OCI-LY7 (cell line): ENCODE measurements at regions not wholly inside any gene's neighbourhood (a gene's known extent, or its start where the extent isn't known, plus 50 kb on each side); places are given as distances from the start of the nearest gene placed in this dataset.
"Not testable (repeated sequence)": the region's sequence is repeated elsewhere in the genome, so short reads cannot be mapped to it uniquely, and the experiment has no call there.

ENCODE experiments used
- EZH2phosphoT487 ChIP-seq: fragments of 200-600 bp; sonication (generic); IDR thresholded peaks from 2 replicates; pipeline ENCODE4 v1.6.1; 2018; ENCODE audit warnings: low read depth, borderline replicate concordance, mild to moderate bottlenecking, mixed run types, antibody characterized with exemption, low read length, moderate library complexity, mixed read lengths
- TF ChIP-seq, protein P1 (sequence below): fragments of 200-600 bp; sonication (generic); conservative IDR thresholded peaks from 2 replicates; pipeline ENCODE4 v1.5.1; 2014; ENCODE audit warnings: mild to moderate bottlenecking, antibody characterized with exemption, low read length, moderate library complexity, mixed read lengths

- TF ChIP-seq, protein P1, sequence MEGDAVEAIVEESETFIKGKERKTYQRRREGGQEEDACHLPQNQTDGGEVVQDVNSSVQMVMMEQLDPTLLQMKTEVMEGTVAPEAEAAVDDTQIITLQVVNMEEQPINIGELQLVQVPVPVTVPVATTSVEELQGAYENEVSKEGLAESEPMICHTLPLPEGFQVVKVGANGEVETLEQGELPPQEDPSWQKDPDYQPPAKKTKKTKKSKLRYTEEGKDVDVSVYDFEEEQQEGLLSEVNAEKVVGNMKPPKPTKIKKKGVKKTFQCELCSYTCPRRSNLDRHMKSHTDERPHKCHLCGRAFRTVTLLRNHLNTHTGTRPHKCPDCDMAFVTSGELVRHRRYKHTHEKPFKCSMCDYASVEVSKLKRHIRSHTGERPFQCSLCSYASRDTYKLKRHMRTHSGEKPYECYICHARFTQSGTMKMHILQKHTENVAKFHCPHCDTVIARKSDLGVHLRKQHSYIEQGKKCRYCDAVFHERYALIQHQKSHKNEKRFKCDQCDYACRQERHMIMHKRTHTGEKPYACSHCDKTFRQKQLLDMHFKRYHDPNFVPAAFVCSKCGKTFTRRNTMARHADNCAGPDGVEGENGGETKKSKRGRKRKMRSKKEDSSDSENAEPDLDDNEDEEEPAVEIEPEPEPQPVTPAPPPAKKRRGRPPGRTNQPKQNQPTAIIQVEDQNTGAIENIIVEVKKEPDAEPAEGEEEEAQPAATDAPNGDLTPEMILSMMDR: not testable (repeated sequence)
- not testable (repeated sequence) for TF ChIP-seq EZH2phosphoT487
Observed at GRCh38 chr22:11561744-11562143, 3966.2 kb upstream of the OR11H1 start.
